ENCODE measurements at regions not wholly inside any gene's neighbourhood (a gene's known extent, or its start where the extent isn't known, plus 50 kb on each side); places are given as distances from the start of the nearest gene placed in this dataset.
A peak's percentile ranks its signal among the peaks of the same experiment; 100 is the strongest.

GRCh38 chr4:113828702-113829101 is 67.2 kb upstream of the CAMK2D start:
- Mint-ChIP-seq H3K4me3 (no peak overlapping the region), H3K36me3 (ENCODE audit: low read depth) (no peaks in the 10 kb centered on the region), H3K27me3 (ENCODE audit: low read depth) (no peaks in the 10 kb centered on the region), H3K27ac (no peak overlapping the region), H3K4me1 (peaks cover 21% of the 10 kb centered on the region), H3K9me3 (no peaks in the 10 kb centered on the region)
- TF ChIP-seq, protein P1, sequence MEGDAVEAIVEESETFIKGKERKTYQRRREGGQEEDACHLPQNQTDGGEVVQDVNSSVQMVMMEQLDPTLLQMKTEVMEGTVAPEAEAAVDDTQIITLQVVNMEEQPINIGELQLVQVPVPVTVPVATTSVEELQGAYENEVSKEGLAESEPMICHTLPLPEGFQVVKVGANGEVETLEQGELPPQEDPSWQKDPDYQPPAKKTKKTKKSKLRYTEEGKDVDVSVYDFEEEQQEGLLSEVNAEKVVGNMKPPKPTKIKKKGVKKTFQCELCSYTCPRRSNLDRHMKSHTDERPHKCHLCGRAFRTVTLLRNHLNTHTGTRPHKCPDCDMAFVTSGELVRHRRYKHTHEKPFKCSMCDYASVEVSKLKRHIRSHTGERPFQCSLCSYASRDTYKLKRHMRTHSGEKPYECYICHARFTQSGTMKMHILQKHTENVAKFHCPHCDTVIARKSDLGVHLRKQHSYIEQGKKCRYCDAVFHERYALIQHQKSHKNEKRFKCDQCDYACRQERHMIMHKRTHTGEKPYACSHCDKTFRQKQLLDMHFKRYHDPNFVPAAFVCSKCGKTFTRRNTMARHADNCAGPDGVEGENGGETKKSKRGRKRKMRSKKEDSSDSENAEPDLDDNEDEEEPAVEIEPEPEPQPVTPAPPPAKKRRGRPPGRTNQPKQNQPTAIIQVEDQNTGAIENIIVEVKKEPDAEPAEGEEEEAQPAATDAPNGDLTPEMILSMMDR (IDR thresholded peaks at IDR 0.05; ENCODE audit: unreplicated experiment in 3 of 3): no peak

- no peak overlapping the region for H3K27ac Mint-ChIP-seq
- no peak overlapping the region for H3K4me3 Mint-ChIP-seq
- no peaks in the 10 kb centered on the region for H3K27me3 Mint-ChIP-seq (ENCODE audit: low read depth)
- TF ChIP-seq, protein P1 (IDR thresholded peaks at IDR 0.05; ENCODE audit: unreplicated experiment in 3 of 3): no peak
- no peaks in the 10 kb centered on the region for H3K9me3 Mint-ChIP-seq
- peaks cover 34% of the 10 kb centered on the region for H3K4me1 Mint-ChIP-seq
- no peaks in the 10 kb centered on the region for H3K36me3 Mint-ChIP-seq (ENCODE audit: low read depth)
Measured at GRCh38 chr4:113827285-113827684, 65.7 kb upstream of the CAMK2D start.

DNA sequence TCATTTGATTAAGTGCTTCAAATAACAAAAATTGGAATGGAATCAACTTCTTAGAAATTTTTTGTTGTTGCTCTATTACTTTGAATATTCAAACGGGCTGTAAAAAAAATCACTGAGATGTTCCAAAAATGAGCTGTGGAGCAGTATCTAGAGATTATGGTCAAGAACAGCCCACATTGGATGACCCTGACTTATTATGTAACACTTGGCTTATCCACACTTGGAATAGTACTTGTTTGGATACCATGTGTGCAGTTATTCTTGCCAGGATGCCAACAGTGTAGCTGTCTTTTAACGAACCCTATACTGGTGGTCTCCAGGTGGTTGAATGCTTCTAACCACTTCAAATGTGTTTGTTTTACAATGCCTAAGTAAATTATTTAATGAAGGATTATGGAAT is 64.9 kb upstream of the CAMK2D start:
- Mint-ChIP-seq H3K9me3 (no peaks in the 10 kb centered on the region), H3K27ac (no peak overlapping the region), H3K27me3 (ENCODE audit: low read depth) (no peaks in the 10 kb centered on the region), H3K4me3 (no peak overlapping the region), H3K4me1 (peaks cover 42% of the 10 kb centered on the region), H3K36me3 (ENCODE audit: low read depth) (no peaks in the 10 kb centered on the region)
- TF ChIP-seq, protein P1 (IDR thresholded peaks at IDR 0.05; ENCODE audit: unreplicated experiment in 3 of 3): no peak

- H3K4me3 Mint-ChIP-seq: no peak overlapping the region
- peaks cover 51% of the 10 kb centered on the region for H3K4me1 Mint-ChIP-seq
- H3K27ac Mint-ChIP-seq: peak overlapping the region in 2 of 3 experiments; percentile 3 to 74
- H3K27me3 Mint-ChIP-seq (ENCODE audit: low read depth): no peaks in the 10 kb centered on the region
- no peaks in the 10 kb centered on the region for H3K9me3 Mint-ChIP-seq
- no peaks in the 10 kb centered on the region for H3K36me3 Mint-ChIP-seq (ENCODE audit: low read depth)
- TF ChIP-seq, protein P1 (IDR thresholded peaks at IDR 0.05; ENCODE audit: unreplicated experiment in 3 of 3): no peak
Measured at GRCh38 chr4:113825272-113825671, 63.7 kb upstream of the CAMK2D start.

- Mint-ChIP-seq H3K9me3 (no peaks in the 10 kb centered on the region), H3K36me3 (ENCODE audit: low read depth) (no peaks in the 10 kb centered on the region), H3K4me1 (peaks cover 58% of the 10 kb centered on the region), H3K27me3 (ENCODE audit: low read depth) (no peaks in the 10 kb centered on the region), H3K4me3 (no peak overlapping the region), H3K27ac (peak overlapping the region in 2 of 3 experiments; percentile 2 to 86)
- TF ChIP-seq, protein P1 (IDR thresholded peaks at IDR 0.05; ENCODE audit: unreplicated experiment in 3 of 3): no peak
Measured at GRCh38 chr4:113824396-113824795, 62.9 kb upstream of the CAMK2D start.

- no peaks in the 10 kb centered on the region for H3K27me3 Mint-ChIP-seq (ENCODE audit: low read depth)
- no peak overlapping the region for H3K4me3 Mint-ChIP-seq
- TF ChIP-seq, protein P1 (IDR thresholded peaks at IDR 0.05; ENCODE audit: unreplicated experiment in 3 of 3): no peak
- peak overlapping the region; percentile 75 to 86 (median 81) for H3K27ac Mint-ChIP-seq
- no peaks in the 10 kb centered on the region for H3K9me3 Mint-ChIP-seq
- H3K4me1 Mint-ChIP-seq: peaks cover 58% of the 10 kb centered on the region
- H3K36me3 Mint-ChIP-seq (ENCODE audit: low read depth): no peaks in the 10 kb centered on the region
Measured at GRCh38 chr4:113823291-113823659, 61.7 kb upstream of the CAMK2D start.
